RPMI8226 (cell line): ENCODE measurements at regions not wholly inside any gene's neighbourhood (a gene's known extent, or its start where the extent isn't known, plus 50 kb on each side); places are given as distances from the start of the nearest gene placed in this dataset.
A peak's percentile ranks its signal among the peaks of the same experiment; 100 is the strongest.
"Not testable (repeated sequence)": the region's sequence is repeated elsewhere in the genome, so short reads cannot be mapped to it uniquely, and the experiment has no call there.

Experiments used
- DNase-seq: peaks from one replicate; pipeline ENCODE4 v3.0.0-alpha.2; 2015

- DNase-seq = no peak
These were observed 915.5 kb downstream of the NR2F1-AS1 start for GRCh38 chr5:92665506-92665905.

- DNase-seq = no peak
These were observed 918.3 kb downstream of the NR2F1-AS1 start for GRCh38 chr5:92662741-92663140.

- no peak for DNase-seq
These were observed 921.8 kb downstream of the NR2F1-AS1 start for GRCh38 chr5:92659246-92659645.

GRCh38 chr5:92654601-92655000 lies 926.4 kb downstream of the NR2F1-AS1 start:
- not testable (repeated sequence) for DNase-seq

- DNase-seq = no peak
These were observed 927.1 kb downstream of the NR2F1-AS1 start for GRCh38 chr5:92653730-92654461.

GRCh38 chr5:92652756-92653155 lies 928.3 kb downstream of the NR2F1-AS1 start:
- no peak for DNase-seq

GRCh38 chr5:92644266-92644886 lies 936.6 kb downstream of the NR2F1-AS1 start:
- no peak for DNase-seq

GRCh38 chr5:92641031-92641962 lies 939.7 kb downstream of the NR2F1-AS1 start:
- DNase-seq = peak; percentile 92

- no peak for DNase-seq
These were observed 940.7 kb downstream of the NR2F1-AS1 start for GRCh38 chr5:92640340-92640739.

- no peak for DNase-seq
These were observed 943.1 kb downstream of the NR2F1-AS1 start for GRCh38 chr5:92637960-92638359.

GRCh38 chr5:92637247-92637646 lies 943.8 kb downstream of the NR2F1-AS1 start:
- no peak for DNase-seq

- no peak for DNase-seq
These were observed 946.0 kb downstream of the NR2F1-AS1 start for GRCh38 chr5:92635001-92635461.

- no peak for DNase-seq
These were observed 947.0 kb downstream of the NR2F1-AS1 start for GRCh38 chr5:92633875-92634487.

GRCh38 chr5:92633176-92633575 lies 947.8 kb downstream of the NR2F1-AS1 start:
- no peak for DNase-seq

GRCh38 chr5:92631237-92631701 lies 949.8 kb downstream of the NR2F1-AS1 start:
- DNase-seq = not testable (repeated sequence)

- no peak for DNase-seq
These were observed 951.4 kb downstream of the NR2F1-AS1 start for GRCh38 chr5:92629574-92629973.

GRCh38 chr5:92629000-92629399 lies 952.0 kb downstream of the NR2F1-AS1 start:
- DNase-seq = no peak

- DNase-seq = no peak
These were observed 953.8 kb downstream of the NR2F1-AS1 start for GRCh38 chr5:92627186-92627585.

GRCh38 chr5:92616085-92616484 lies 964.9 kb downstream of the NR2F1-AS1 start:
- DNase-seq = no peak

- DNase-seq = no peak
These were observed 967.5 kb downstream of the NR2F1-AS1 start for GRCh38 chr5:92613546-92613945.

GRCh38 chr5:92610435-92610834 lies 970.6 kb downstream of the NR2F1-AS1 start:
- DNase-seq = not testable (repeated sequence)

GRCh38 chr5:92605591-92605990 lies 975.4 kb downstream of the NR2F1-AS1 start:
- no peak for DNase-seq
